ACC112 (cell line): ENCODE measurements at regions not wholly inside any gene's neighbourhood (a gene's known extent, or its start where the extent isn't known, plus 50 kb on each side); places are given as distances from the start of the nearest gene placed in this dataset.

Experiments used
- H2AFZ ChIP-seq: fragments of 200-600 bp; sonication (generic); one replicate; pipeline ENCODE4 v1.6.0; 2017; ENCODE audit warnings: antibody characterized with exemption, low read length; ENCODE audit not compliant: unreplicated experiment
- H3K27ac ChIP-seq: fragments of 200-600 bp; sonication (generic); 2 replicates; pipeline ENCODE4 v1.5.1; 2014; ENCODE audit warnings: low read depth, mild to moderate bottlenecking, antibody characterized with exemption, low read length, moderate library complexity
- H3K27me3 ChIP-seq: fragments of 200-600 bp; sonication (generic); 2 replicates; pipeline ENCODE4 v1.6.1; 2014; ENCODE audit warnings: mild to moderate bottlenecking, antibody characterized with exemption, low read length, moderate library complexity, mixed read lengths; ENCODE audit not compliant: insufficient read depth
- H3K36me3 ChIP-seq: fragments of 200-600 bp; sonication (generic); 2 replicates; pipeline ENCODE4 v1.6.1; 2016; ENCODE audit warnings: mild to moderate bottlenecking, antibody characterized with exemption, low read length, moderate library complexity, mixed read lengths; ENCODE audit not compliant: insufficient read depth
- H3K4me1 ChIP-seq: fragments of 200-600 bp; sonication (generic); one replicate; pipeline ENCODE4 v1.6.1; 2016; ENCODE audit warnings: low read length, mixed read lengths; ENCODE audit not compliant: insufficient read depth, unreplicated experiment, control insufficient read depth
- H3K4me3 ChIP-seq: fragments of 200-600 bp; sonication (generic); 2 replicates; pipeline ENCODE4 v1.5.1; 2014; ENCODE audit warnings: mild to moderate bottlenecking, low read depth, low read length
- H3K79me2 ChIP-seq: fragments of 200-600 bp; sonication (generic); one replicate; pipeline ENCODE4 v1.6.0; 2016; ENCODE audit warnings: low read length; ENCODE audit not compliant: control insufficient read depth, unreplicated experiment, insufficient read depth

- H3K4me1 ChIP-seq, result no peaks in the 10 kb centered on the region
- H2AFZ ChIP-seq, result no peak overlapping the region
- no peak overlapping the region for H3K4me3 ChIP-seq
- no peaks in the 10 kb centered on the region for H3K36me3 ChIP-seq
- no peaks in the 10 kb centered on the region for H3K79me2 ChIP-seq
- no peak overlapping the region for H3K27ac ChIP-seq
- H3K27me3 ChIP-seq, result no peaks in the 10 kb centered on the region
Observed at GRCh38 chr6:168721571-168721970, 280.6 kb downstream of the SMOC2 start.

- H3K27me3 ChIP-seq, result no peaks in the 10 kb centered on the region
- H2AFZ ChIP-seq, result no peak overlapping the region
- H3K36me3 ChIP-seq, result no peaks in the 10 kb centered on the region
- H3K79me2 ChIP-seq, result no peaks in the 10 kb centered on the region
- H3K4me1 ChIP-seq, result no peaks in the 10 kb centered on the region
- H3K4me3 ChIP-seq, result no peak overlapping the region
- no peak overlapping the region for H3K27ac ChIP-seq
Observed at GRCh38 chr6:168719901-168720300, 278.9 kb downstream of the SMOC2 start.

- no peaks in the 10 kb centered on the region for H3K27me3 ChIP-seq
- no peaks in the 10 kb centered on the region for H3K4me1 ChIP-seq
- H3K79me2 ChIP-seq, result no peaks in the 10 kb centered on the region
- no peak overlapping the region for H2AFZ ChIP-seq
- no peak overlapping the region for H3K27ac ChIP-seq
- H3K36me3 ChIP-seq, result no peaks in the 10 kb centered on the region
- no peak overlapping the region for H3K4me3 ChIP-seq
Observed at GRCh38 chr6:168718821-168719475, 278.0 kb downstream of the SMOC2 start.
